HCT116 (cell line): ENCODE measurements at regions not wholly inside any gene's neighbourhood (a gene's known extent, or its start where the extent isn't known, plus 50 kb on each side); places are given as distances from the start of the nearest gene placed in this dataset.

Experiments used
- ATAC-seq: fragments of 200-7000 bp; cut with Tn5 transposase; 2 replicates; pipeline ENCODE4 v1.9.1; 2020; ENCODE audit warnings: mild to moderate bottlenecking, moderate library complexity
- BruUV-seq: library from RNA; stranded (reverse); fragments of 400-500 nt; replicated peaks from 2 replicates; lab custom pipeline; 2021; lab: Mats Ljungman, UMichigan
- CTCF ChIA-PET: fragments of 300-600 bp; sonication (Branson Sonifier 250); formaldehyde crosslinking; loops from one replicate; lab custom pipeline; 2021; ENCODE audit warnings: antibody characterized with exemption; lab: Charles Lee
- POLR2A ChIA-PET: fragments of 300-600, 350-600 bp; sonication (Branson Sonifier 250); formaldehyde crosslinking; loops from one replicate; lab custom pipeline; 2021; ENCODE audit warnings: antibody characterized with exemption; lab: Charles Lee
- RAD21 ChIA-PET, 2 experiments: fragments of 300-600 bp; sonication (Branson Sonifier 250); formaldehyde crosslinking; loops; one replicate each; lab custom pipeline; 2023; ENCODE audit warnings: low total read pairs in 2 of 2; ENCODE audit not compliant: uncharacterized antibody in 2 of 2, unreplicated experiment in 2 of 2, low non-redundant PET in 1 of 2; lab: Charles Lee
- DNase-seq: peaks from one replicate; pipeline ENCODE4 v3.0.0-alpha.2; 2010; ENCODE audit warnings: low read depth, low spot score
- H2AFZ ChIP-seq: fragments of 200-600 bp; shearing (Covaris generic), sonication (generic); 2 replicates; pipeline ENCODE4 v1.6.1; 2017; ENCODE audit warnings: low read depth, mixed run types, mixed read lengths, antibody characterized with exemption, low read length; ENCODE audit not compliant: poor library complexity, severe bottlenecking
- H3K27ac ChIP-seq: 2 replicates; pipeline ENCODE4 v1.5.1; 2012; ENCODE audit warnings: low read depth, low read length
- H3K27me3 ChIP-seq: fragments of 200-600 bp; sonication (generic); 2 replicates; pipeline ENCODE4 v1.6.1; 2016; ENCODE audit warnings: mixed run types, low read length, mixed read lengths; ENCODE audit not compliant: insufficient read depth
- H3K36me3 ChIP-seq, 2 experiments: fragments of 200-500 bp in 1 of 2; fragments of 200-600 bp in 1 of 2; sonication (Bioruptor generic) in 1 of 2; sonication (generic) in 1 of 2; 2 replicates each; pipeline versions ENCODE4 v1.5.1 to v1.6.1; 2014 to 2016; ENCODE audit warnings: low read length in 2 of 2, inconsistent platforms in 1 of 2, mixed read lengths in 1 of 2, mixed run types in 1 of 2; ENCODE audit not compliant: insufficient read depth in 2 of 2, control insufficient read depth in 1 of 2
- H3K4me1 ChIP-seq, 2 experiments: fragments of 200-600 bp in 1 of 2; sonication (generic) in 1 of 2; 2 replicates each; pipeline versions ENCODE4 v1.5.1 to v1.6.1; 2012 to 2017; ENCODE audit warnings: low read length in 2 of 2, inconsistent platforms in 1 of 2, mild to moderate bottlenecking in 1 of 2, mixed read lengths in 1 of 2, mixed run types in 1 of 2, moderate library complexity in 1 of 2; ENCODE audit not compliant: insufficient read depth in 2 of 2, control insufficient read depth in 1 of 2
- H3K4me2 ChIP-seq: fragments of 200-600 bp; sonication (generic); 2 replicates; pipeline ENCODE4 v1.6.1; 2017; ENCODE audit warnings: mixed run types, low read length, mixed read lengths
- H3K4me3 ChIP-seq, 2 experiments: fragments of 200-600 bp in 1 of 2; sonication (generic) in 1 of 2; replicated peaks in 1 of 2; 2 replicates each; pipeline ENCODE4 v1.5.1; 2011 to 2016; ENCODE audit warnings: low read length in 2 of 2, control low read depth in 1 of 2, low read depth in 1 of 2, mild to moderate bottlenecking in 1 of 2, mixed read lengths in 1 of 2, mixed run types in 1 of 2
- H3K79me2 ChIP-seq: fragments of 200-600 bp; sonication (generic); 2 replicates; pipeline ENCODE4 v1.6.1; 2017; ENCODE audit warnings: mild to moderate bottlenecking, mixed run types, low read length, moderate library complexity, mixed read lengths; ENCODE audit not compliant: insufficient read depth
- H3K9ac ChIP-seq: fragments of 200-600 bp; sonication (generic); 2 replicates; pipeline ENCODE4 v1.6.1; 2016; ENCODE audit warnings: low read length, mixed read lengths
- H3K9me2 ChIP-seq: fragments of 200-600 bp; sonication (generic), shearing (Covaris generic); 2 replicates; pipeline ENCODE4 v1.6.1; 2017; ENCODE audit warnings: mixed run types, mild to moderate bottlenecking, moderate library complexity; ENCODE audit not compliant: insufficient read depth
- H3K9me3 ChIP-seq, 2 experiments: fragments of 200-500 bp in 1 of 2; fragments of 200-600 bp in 1 of 2; sonication (Bioruptor generic) in 1 of 2; sonication (generic) in 1 of 2; 2 replicates each; pipeline ENCODE4 v1.6.1; 2014 to 2017; ENCODE audit warnings: low read length in 2 of 2, mixed read lengths in 2 of 2, inconsistent platforms in 1 of 2, low read depth in 1 of 2, mild to moderate bottlenecking in 1 of 2, mixed run types in 1 of 2, moderate library complexity in 1 of 2; ENCODE audit not compliant: control insufficient read depth in 1 of 2, insufficient read depth in 1 of 2
- H4K20me1 ChIP-seq: fragments of 200-600 bp; sonication (generic), shearing (Covaris generic); 2 replicates; pipeline ENCODE4 v1.6.1; 2017; ENCODE audit warnings: mixed run types, mild to moderate bottlenecking, moderate library complexity; ENCODE audit not compliant: insufficient read depth
- CBX3 ChIP-seq: IDR thresholded peaks from 2 replicates; pipeline ENCODE4 v1.6.1; 2012; ENCODE audit warnings: low read depth
- CEBPB ChIP-seq: IDR thresholded peaks from 2 replicates; pipeline ENCODE4 v1.6.1; 2012; ENCODE audit warnings: low read depth
- EGR1 ChIP-seq: IDR thresholded peaks from 2 replicates; pipeline ENCODE4 v1.6.1; 2012; ENCODE audit warnings: low read depth
- EZH2 ChIP-seq: fragments of 200-600 bp; sonication (generic); IDR thresholded peaks from 2 replicates; pipeline ENCODE4 v1.6.1; 2017; ENCODE audit warnings: antibody characterized with exemption, mixed run types
- FOSL1 ChIP-seq: IDR thresholded peaks from 2 replicates; pipeline ENCODE4 v1.6.1; 2012; ENCODE audit warnings: low read depth
- JUND ChIP-seq: IDR thresholded peaks from 2 replicates; pipeline ENCODE4 v1.6.1; 2012
- POLR2A ChIP-seq: IDR thresholded peaks from 2 replicates; pipeline ENCODE4 v1.7.0; 2011; ENCODE audit warnings: borderline replicate concordance; ENCODE audit not compliant: insufficient read depth, insufficient read length; ENCODE audit errors: extremely low read depth
- SIN3A ChIP-seq: IDR thresholded peaks from 2 replicates; pipeline ENCODE4 v1.6.1; 2012; ENCODE audit warnings: low read depth
- TCF7L2 ChIP-seq: IDR thresholded peaks from 2 replicates; pipeline ENCODE4 v1.7.0; 2011; ENCODE audit warnings: borderline replicate concordance, inconsistent platforms; ENCODE audit not compliant: insufficient read depth, insufficient read length; ENCODE audit errors: extremely low read depth
- YY1 ChIP-seq: IDR thresholded peaks from 2 replicates; pipeline ENCODE4 v1.6.1; 2011; ENCODE audit warnings: low read length, low read depth, moderate library complexity, mild to moderate bottlenecking; ENCODE audit not compliant: insufficient replicate concordance; ENCODE audit errors: extremely low read depth
- ZNF274 ChIP-seq: fragments of 200-500 bp; sonication (Bioruptor generic); IDR thresholded peaks from 2 replicates; pipeline ENCODE4 v1.6.1; 2014; ENCODE audit warnings: mild to moderate bottlenecking, low read depth, low read length, inconsistent platforms
- intact Hi-C: fragments of 100-400 bp; cut with micrococcal nuclease; formaldehyde crosslinking; loops from 2 replicates; pipeline ENCODE4 v1.10.0; 2022
- TF ChIP-seq, protein P1 (sequence below), 3 experiments: fragments of 200-600 bp in 1 of 3; sonication (generic) in 1 of 3; IDR thresholded peaks in 2 of 3; conservative IDR thresholded peaks in 1 of 3; 2 replicates each; pipeline ENCODE4 v1.5.1; 2012 to 2017; ENCODE audit warnings: low read depth in 2 of 3, low read length in 2 of 3, antibody characterized with exemption in 1 of 3, borderline replicate concordance in 1 of 3, control low read depth in 1 of 3, mild to moderate bottlenecking in 1 of 3, mixed read lengths in 1 of 3, mixed run types in 1 of 3, moderate library complexity in 1 of 3; ENCODE audit not compliant: insufficient read depth in 1 of 3
- TF ChIP-seq, protein P2 (sequence below): IDR thresholded peaks from 2 replicates; pipeline ENCODE4 v1.6.1; 2011; ENCODE audit warnings: mild to moderate bottlenecking, low read length, moderate library complexity; ENCODE audit not compliant: insufficient replicate concordance; ENCODE audit errors: extremely low read depth
- TF ChIP-seq, protein P3 (sequence below): IDR thresholded peaks from 2 replicates; pipeline ENCODE4 v1.6.1; 2012; ENCODE audit warnings: low read depth

DNA sequence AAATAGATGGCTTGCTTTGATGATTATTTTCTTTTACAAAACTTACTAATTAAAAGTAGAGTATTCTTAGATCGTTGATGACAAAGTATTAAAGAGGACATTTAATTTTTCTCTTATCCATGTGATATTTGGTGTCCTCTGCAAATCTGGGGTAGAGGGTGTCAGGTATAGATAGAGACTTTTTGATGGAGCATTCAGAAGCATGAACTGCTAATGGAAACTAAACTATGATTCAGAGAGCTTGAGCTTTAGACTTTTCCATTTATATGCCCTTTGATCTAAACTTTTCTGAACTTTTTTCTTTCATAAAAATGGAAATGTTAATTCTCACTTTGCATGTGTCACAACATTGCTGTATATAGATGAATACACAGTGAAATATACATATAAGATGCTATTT lies 619.7 kb downstream of the PLCL1 start:
- H3K9ac ChIP-seq = no peak overlapping the region
- no peak for DNase-seq
- H3K27me3 ChIP-seq = no peaks in the 10 kb centered on the region
- no peaks in the 10 kb centered on the region for H3K4me1 ChIP-seq
- no TSS peak for BruUV-seq
- no peak overlapping the region for H3K4me3 ChIP-seq
- ChIA-PET RAD21 (no interaction called here), POLR2A (no interaction called here), CTCF (no interaction called here)
- no peak overlapping the region for H3K27ac ChIP-seq
- H2AFZ ChIP-seq = no peak overlapping the region
- H3K36me3 ChIP-seq = no peaks in the 10 kb centered on the region
- TF ChIP-seq CEBPB = no peak
- no peak for TF ChIP-seq FOSL1
- intact Hi-C loops = no loop called here
- no peaks in the 10 kb centered on the region for H3K79me2 ChIP-seq
- H3K9me2 ChIP-seq = no peaks in the 10 kb centered on the region
- no peak overlapping the region for H3K4me2 ChIP-seq
- ATAC-seq = no peak
- no peaks in the 10 kb centered on the region for H3K9me3 ChIP-seq
- H4K20me1 ChIP-seq = no peaks in the 10 kb centered on the region

GRCh38 chr2:198417836-198418235 lies 613.4 kb downstream of the PLCL1 start:
- Histone ChIP-seq H3K36me3 (no peaks in the 10 kb centered on the region), H3K4me3 (no peak overlapping the region), H2AFZ (no peak overlapping the region), H3K79me2 (no peaks in the 10 kb centered on the region), H3K9me3 (no peaks in the 10 kb centered on the region), H3K9ac (no peak overlapping the region), H3K27me3 (0 out of 2 replicates have a peak, but pooled peaks cover 5% of the 10 kb centered on the region), H3K4me2 (no peak overlapping the region), H3K4me1 (no peaks in the 10 kb centered on the region), H3K27ac (no peak overlapping the region), H3K9me2 (no peaks in the 10 kb centered on the region), H4K20me1 (no peaks in the 10 kb centered on the region)
- CTCF ChIA-PET = no interaction called here
- ATAC-seq (no peak), DNase-seq (no peak)
- TF ChIP-seq, protein P1, sequence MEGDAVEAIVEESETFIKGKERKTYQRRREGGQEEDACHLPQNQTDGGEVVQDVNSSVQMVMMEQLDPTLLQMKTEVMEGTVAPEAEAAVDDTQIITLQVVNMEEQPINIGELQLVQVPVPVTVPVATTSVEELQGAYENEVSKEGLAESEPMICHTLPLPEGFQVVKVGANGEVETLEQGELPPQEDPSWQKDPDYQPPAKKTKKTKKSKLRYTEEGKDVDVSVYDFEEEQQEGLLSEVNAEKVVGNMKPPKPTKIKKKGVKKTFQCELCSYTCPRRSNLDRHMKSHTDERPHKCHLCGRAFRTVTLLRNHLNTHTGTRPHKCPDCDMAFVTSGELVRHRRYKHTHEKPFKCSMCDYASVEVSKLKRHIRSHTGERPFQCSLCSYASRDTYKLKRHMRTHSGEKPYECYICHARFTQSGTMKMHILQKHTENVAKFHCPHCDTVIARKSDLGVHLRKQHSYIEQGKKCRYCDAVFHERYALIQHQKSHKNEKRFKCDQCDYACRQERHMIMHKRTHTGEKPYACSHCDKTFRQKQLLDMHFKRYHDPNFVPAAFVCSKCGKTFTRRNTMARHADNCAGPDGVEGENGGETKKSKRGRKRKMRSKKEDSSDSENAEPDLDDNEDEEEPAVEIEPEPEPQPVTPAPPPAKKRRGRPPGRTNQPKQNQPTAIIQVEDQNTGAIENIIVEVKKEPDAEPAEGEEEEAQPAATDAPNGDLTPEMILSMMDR (IDR thresholded peaks at IDR 0.05 in 2 of 3, conservative IDR thresholded peaks at IDR 0.05 in 1 of 3; ENCODE audit: borderline replicate concordance in 1 of 3, insufficient read depth in 1 of 3, low read depth in 2 of 3, low read length in 2 of 3) = no peak
- no peak for TF ChIP-seq YY1
- TF ChIP-seq EZH2 = no peak
- no peak for TF ChIP-seq POLR2A
- TF ChIP-seq CBX3 = no peak
- TF ChIP-seq TCF7L2 = no peak
- no peak for TF ChIP-seq SIN3A
- no peak for TF ChIP-seq JUND
- no peak for TF ChIP-seq ZNF274
- TF ChIP-seq EGR1 = no peak
- TF ChIP-seq, protein P2, sequence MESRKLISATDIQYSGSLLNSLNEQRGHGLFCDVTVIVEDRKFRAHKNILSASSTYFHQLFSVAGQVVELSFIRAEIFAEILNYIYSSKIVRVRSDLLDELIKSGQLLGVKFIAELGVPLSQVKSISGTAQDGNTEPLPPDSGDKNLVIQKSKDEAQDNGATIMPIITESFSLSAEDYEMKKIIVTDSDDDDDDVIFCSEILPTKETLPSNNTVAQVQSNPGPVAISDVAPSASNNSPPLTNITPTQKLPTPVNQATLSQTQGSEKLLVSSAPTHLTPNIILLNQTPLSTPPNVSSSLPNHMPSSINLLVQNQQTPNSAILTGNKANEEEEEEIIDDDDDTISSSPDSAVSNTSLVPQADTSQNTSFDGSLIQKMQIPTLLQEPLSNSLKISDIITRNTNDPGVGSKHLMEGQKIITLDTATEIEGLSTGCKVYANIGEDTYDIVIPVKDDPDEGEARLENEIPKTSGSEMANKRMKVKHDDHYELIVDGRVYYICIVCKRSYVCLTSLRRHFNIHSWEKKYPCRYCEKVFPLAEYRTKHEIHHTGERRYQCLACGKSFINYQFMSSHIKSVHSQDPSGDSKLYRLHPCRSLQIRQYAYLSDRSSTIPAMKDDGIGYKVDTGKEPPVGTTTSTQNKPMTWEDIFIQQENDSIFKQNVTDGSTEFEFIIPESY = no peak
- TF ChIP-seq FOSL1 = no peak
- TF ChIP-seq, protein P3, sequence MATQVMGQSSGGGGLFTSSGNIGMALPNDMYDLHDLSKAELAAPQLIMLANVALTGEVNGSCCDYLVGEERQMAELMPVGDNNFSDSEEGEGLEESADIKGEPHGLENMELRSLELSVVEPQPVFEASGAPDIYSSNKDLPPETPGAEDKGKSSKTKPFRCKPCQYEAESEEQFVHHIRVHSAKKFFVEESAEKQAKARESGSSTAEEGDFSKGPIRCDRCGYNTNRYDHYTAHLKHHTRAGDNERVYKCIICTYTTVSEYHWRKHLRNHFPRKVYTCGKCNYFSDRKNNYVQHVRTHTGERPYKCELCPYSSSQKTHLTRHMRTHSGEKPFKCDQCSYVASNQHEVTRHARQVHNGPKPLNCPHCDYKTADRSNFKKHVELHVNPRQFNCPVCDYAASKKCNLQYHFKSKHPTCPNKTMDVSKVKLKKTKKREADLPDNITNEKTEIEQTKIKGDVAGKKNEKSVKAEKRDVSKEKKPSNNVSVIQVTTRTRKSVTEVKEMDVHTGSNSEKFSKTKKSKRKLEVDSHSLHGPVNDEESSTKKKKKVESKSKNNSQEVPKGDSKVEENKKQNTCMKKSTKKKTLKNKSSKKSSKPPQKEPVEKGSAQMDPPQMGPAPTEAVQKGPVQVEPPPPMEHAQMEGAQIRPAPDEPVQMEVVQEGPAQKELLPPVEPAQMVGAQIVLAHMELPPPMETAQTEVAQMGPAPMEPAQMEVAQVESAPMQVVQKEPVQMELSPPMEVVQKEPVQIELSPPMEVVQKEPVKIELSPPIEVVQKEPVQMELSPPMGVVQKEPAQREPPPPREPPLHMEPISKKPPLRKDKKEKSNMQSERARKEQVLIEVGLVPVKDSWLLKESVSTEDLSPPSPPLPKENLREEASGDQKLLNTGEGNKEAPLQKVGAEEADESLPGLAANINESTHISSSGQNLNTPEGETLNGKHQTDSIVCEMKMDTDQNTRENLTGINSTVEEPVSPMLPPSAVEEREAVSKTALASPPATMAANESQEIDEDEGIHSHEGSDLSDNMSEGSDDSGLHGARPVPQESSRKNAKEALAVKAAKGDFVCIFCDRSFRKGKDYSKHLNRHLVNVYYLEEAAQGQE = no peak
- RAD21 ChIA-PET = no interaction called here
- POLR2A ChIA-PET = no interaction called here
- no TSS peak for BruUV-seq
- intact Hi-C loops = no loop called here
